ENCODE measurements at regions not wholly inside any gene's neighbourhood (a gene's known extent, or its start where the extent isn't known, plus 50 kb on each side); places are given as distances from the start of the nearest gene placed in this dataset.

DNA sequence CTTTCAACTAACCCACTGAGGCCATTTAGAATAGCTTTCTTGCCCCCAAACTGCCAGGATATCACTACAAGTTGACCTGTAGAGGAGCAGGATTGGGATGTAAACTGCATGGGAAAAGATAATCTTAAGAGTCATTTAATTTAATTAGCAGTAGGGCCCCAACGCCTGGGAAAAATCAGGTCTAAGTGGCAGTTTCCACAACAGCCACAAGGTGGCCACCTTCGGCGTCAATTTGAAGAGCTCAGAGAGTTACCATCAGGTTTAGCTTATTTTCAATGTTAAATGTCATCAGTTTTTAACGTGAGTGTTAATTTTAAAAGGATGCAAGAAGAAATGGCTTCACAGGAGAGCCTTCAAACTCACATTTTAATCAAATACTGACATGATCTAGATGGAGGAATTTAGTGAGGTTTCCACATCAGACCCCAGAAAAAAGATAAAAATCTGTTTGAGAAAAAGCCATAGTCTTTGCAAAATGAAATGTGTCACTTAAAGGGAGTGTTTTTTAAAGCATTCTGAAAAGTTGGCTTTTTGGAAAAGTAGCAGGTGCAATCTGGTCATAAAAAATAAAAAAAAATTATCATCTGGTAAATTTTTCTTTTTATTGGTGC is 77.3 kb upstream of the UPP2 start:
- 1 to 2% methylated on average over 4 of the region's 4 CpGs for WGBS, 2 donors
- DNase-seq (peak; percentile 43 to 60 (median 59)), ATAC-seq (ENCODE audit: insufficient read depth, low FRiP score) (no peak)
- Histone ChIP-seq H3K9me3 (ENCODE audit: control insufficient read depth in 4 of 4, insufficient read depth in 3 of 4, low read length in 3 of 4) (no peaks in the 10 kb centered on the region), H3K9ac (ENCODE audit: insufficient read depth in 1 of 2, low read length in 2 of 2) (no peak overlapping the region), H3K36me3 (ENCODE audit: control insufficient read depth in 4 of 4, insufficient read depth in 4 of 4, low read length in 4 of 4) (no peaks in the 10 kb centered on the region), H3K4me3 (no peak overlapping the region), H3K27ac (ENCODE audit: low read depth in 1 of 2, low read length in 1 of 2) (no peak overlapping the region), H3K4me1 (ENCODE audit: control insufficient read depth in 5 of 5, insufficient read depth in 5 of 5, low read length in 5 of 5) (no peaks in the 10 kb centered on the region), H3K27me3 (ENCODE audit: control insufficient read depth in 3 of 3, insufficient read depth in 3 of 3, low read length in 2 of 3) (no peaks in the 10 kb centered on the region)
- TF ChIP-seq, protein P1, sequence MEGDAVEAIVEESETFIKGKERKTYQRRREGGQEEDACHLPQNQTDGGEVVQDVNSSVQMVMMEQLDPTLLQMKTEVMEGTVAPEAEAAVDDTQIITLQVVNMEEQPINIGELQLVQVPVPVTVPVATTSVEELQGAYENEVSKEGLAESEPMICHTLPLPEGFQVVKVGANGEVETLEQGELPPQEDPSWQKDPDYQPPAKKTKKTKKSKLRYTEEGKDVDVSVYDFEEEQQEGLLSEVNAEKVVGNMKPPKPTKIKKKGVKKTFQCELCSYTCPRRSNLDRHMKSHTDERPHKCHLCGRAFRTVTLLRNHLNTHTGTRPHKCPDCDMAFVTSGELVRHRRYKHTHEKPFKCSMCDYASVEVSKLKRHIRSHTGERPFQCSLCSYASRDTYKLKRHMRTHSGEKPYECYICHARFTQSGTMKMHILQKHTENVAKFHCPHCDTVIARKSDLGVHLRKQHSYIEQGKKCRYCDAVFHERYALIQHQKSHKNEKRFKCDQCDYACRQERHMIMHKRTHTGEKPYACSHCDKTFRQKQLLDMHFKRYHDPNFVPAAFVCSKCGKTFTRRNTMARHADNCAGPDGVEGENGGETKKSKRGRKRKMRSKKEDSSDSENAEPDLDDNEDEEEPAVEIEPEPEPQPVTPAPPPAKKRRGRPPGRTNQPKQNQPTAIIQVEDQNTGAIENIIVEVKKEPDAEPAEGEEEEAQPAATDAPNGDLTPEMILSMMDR (IDR thresholded peaks at IDR 0.05; ENCODE audit: control extremely low read depth, extremely low read depth) = peak; percentile 72

DNA sequence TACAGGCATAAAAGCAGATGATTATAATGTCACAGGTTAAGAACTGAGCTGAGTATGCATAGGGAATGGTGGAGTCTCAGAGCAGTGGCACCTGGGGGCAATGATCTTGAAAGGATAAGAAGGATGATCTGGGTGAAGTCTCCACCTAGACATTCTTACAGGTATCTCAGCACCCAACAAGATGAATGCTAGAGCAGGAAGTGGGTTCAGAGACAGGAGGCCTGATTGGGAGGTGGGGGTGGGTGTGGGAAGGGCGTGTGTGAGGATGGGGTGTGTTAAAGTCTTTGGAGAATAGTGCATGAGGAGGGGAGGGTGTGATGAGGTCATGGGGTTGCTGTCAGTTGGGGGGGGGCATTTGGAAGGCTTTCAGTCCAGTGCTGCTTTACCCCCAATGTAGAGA is 78.8 kb upstream of the UPP2 start:
- H3K27ac ChIP-seq (ENCODE audit: low read depth in 1 of 2, low read length in 1 of 2) = no peak overlapping the region
- H3K9me3 ChIP-seq (ENCODE audit: control insufficient read depth in 4 of 4, insufficient read depth in 3 of 4, low read length in 3 of 4) = no peaks in the 10 kb centered on the region
- TF ChIP-seq, protein P1 (IDR thresholded peaks at IDR 0.05; ENCODE audit: control extremely low read depth, extremely low read depth) = no peak
- no peak for ATAC-seq (ENCODE audit: insufficient read depth, low FRiP score)
- H3K4me1 ChIP-seq (ENCODE audit: control insufficient read depth in 5 of 5, insufficient read depth in 5 of 5, low read length in 5 of 5) = no peaks in the 10 kb centered on the region
- H3K36me3 ChIP-seq (ENCODE audit: control insufficient read depth in 4 of 4, insufficient read depth in 4 of 4, low read length in 4 of 4) = no peaks in the 10 kb centered on the region
- 71 to 90% methylated on average over 1 of the region's 1 CpG for WGBS, 2 donors
- no peaks in the 10 kb centered on the region for H3K27me3 ChIP-seq (ENCODE audit: control insufficient read depth in 3 of 3, insufficient read depth in 3 of 3, low read length in 2 of 3)
- DNase-seq = no peak
- no peak overlapping the region for H3K9ac ChIP-seq (ENCODE audit: insufficient read depth in 1 of 2, low read length in 2 of 2)
- no peak overlapping the region for H3K4me3 ChIP-seq

DNA sequence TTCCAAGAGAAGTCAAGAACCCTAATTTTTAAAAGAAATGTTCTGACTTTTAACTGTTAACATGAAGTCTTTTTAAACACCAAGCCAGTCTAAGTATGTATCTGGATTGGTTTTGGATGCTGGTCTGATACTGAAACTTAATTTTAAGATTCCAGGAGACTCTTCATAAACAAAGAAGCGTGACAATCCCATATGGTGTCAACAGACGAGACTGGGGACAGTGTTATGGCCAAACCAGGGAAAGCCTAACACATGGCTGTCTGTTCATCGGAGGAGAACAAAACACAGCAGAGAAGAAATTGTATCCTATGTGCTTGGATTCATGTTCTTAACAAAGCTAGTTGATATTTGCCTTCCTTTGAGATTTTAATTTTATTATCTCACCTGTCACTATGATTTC is 80.5 kb upstream of the UPP2 start:
- H3K4me1 ChIP-seq (ENCODE audit: control insufficient read depth in 5 of 5, insufficient read depth in 5 of 5, low read length in 5 of 5) = no peaks in the 10 kb centered on the region
- no peak overlapping the region for H3K27ac ChIP-seq (ENCODE audit: low read depth in 1 of 2, low read length in 1 of 2)
- DNase-seq (no peak), ATAC-seq (ENCODE audit: insufficient read depth, low FRiP score) (no peak)
- no peak overlapping the region for H3K4me3 ChIP-seq
- no peaks in the 10 kb centered on the region for H3K36me3 ChIP-seq (ENCODE audit: control insufficient read depth in 4 of 4, insufficient read depth in 4 of 4, low read length in 4 of 4)
- no peaks in the 10 kb centered on the region for H3K27me3 ChIP-seq (ENCODE audit: control insufficient read depth in 3 of 3, insufficient read depth in 3 of 3, low read length in 2 of 3)
- 90 to 92% methylated on average over 3 of the region's 3 CpGs for WGBS, 2 donors
- TF ChIP-seq, protein P1 (IDR thresholded peaks at IDR 0.05; ENCODE audit: control extremely low read depth, extremely low read depth) = no peak
- no peak overlapping the region for H3K9ac ChIP-seq (ENCODE audit: insufficient read depth in 1 of 2, low read length in 2 of 2)
- H3K9me3 ChIP-seq (ENCODE audit: control insufficient read depth in 4 of 4, insufficient read depth in 3 of 4, low read length in 3 of 4) = no peaks in the 10 kb centered on the region
